ENCODE measurements at regions not wholly inside any gene's neighbourhood (a gene's known extent, or its start where the extent isn't known, plus 50 kb on each side); places are given as distances from the start of the nearest gene placed in this dataset.
"Not testable (repeated sequence)": the region's sequence is repeated elsewhere in the genome, so short reads cannot be mapped to it uniquely, and the experiment has no call there.

DNA sequence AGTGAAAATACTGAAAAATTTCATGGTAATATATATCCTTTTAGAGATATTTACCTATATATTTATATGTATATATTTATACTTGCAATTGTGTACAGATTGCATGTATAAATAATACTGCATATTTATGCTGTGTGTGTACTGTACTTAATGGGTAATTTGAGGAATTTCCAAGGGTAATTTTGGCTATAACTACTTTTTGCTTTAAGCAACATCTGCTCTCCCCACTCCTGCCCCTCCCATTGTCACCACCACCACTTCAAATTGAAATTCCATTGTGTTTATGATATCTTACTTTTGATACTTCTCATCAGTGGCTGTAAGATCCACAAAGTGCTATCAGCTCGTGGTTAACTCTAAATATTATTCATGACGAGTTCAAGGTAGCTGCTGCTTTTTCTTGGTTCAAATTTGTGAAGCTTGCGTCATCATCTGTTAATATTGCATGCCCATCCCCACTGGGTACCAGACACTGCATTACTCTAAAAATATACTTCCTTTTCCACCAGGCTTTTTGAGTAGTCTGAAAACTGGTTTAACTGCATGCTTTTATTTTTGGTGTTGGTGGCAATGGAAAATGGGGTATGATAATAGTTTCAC, 91.7 kb upstream of the MITF start:
- DNase-seq, result no peak

DNA sequence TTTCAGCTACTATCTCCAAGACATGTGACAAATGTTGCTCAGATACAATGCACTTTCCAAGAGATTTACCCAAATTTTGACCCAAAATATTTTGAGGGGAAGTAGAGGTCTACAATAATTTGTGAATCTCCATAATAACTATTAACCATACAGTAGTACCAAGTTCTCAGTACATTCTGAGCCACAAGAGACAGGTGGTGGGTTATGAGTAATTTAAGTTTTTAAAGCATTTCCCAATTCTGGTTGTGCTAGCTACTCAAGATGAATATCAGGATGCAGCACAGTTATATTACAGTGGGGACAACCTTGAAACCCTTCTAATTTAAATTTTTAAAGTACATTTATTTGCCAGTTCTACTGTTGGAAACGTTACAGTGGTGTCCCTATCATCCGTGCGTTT, 92.2 kb upstream of the MITF start:
- DNase-seq, result no peak

GRCh38 chr3:69646287-69647067, 92.8 kb upstream of the MITF start:
- DNase-seq, result no peak

DNA sequence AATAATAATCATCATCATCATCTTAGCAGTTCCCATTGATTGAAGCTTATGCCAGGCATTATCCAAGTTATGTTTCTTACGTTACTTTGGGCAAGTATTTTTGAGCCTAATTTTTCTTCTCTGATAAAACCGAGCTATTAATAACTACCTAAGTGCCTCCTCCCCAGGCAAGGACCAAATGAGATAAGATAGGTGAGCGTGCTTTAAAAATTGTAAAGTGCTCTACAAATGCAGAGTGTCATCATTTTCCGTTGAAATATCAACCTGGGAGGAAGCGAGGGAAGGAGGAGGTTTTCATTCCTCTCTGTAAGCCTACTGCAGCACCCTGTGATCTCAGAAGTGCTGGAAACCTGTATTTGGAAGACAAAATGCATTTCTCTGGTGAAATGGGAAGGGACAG, 96.7 kb upstream of the MITF start:
- DNase-seq, result no peak

DNA sequence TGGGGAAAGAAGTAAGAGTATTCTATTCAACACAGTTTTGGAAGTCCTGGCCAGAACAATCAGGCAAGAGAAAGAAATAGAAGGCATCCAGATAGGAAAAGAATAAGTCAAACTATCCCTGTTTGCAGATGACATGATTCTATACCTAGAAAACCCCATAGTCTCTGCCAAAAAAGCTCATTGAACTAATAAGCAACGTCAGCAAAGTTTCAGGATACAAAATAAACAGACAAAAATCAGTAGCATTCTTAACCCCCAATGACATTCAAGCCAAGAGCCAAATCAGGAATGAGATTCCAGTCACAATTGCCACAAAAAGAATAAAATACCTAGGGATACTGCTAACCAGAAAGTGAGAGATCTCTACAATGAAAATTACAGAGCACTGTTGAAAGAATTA, 99.4 kb upstream of the MITF start:
- no peak for DNase-seq

DNA sequence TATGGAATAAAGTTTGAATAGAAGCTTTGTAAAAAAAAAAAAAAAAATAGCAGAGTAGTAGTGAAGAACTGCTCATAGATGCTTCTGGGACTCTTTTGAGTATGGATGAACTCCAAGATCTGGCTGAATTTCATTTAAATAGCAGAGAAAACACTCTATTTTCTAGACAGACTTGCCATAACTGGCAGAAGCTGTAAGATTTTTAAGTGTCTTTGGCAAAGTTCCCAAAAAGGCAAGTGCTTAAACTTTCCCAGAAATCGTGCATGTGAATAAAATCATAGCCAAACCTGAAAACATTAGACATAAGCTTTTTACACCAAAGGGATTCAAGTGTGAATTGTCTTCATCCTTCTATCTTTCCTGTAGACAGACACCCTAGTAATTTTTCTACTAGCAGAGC, 110.3 kb upstream of the MITF start:
- peak; percentile 73 for DNase-seq

DNA sequence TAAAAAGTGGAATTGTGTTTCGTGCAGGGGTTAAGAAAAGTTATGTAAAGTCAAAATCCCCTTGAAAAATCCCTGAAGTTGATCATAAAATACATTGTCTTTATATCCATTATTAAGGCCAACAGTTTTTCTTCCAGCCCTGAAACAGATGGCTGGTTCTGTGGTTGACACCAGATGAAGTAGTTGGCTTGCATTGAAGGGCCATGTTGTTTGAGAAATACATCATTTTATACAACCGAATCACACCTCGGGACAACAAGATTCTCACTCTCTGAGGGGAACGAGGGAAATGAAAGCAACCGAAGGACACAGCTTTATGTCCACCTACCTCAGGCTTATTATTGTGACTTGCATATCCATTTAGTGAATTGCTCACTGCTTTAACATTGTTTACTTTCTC, 126.0 kb upstream of the MITF start:
- DNase-seq, result no peak

DNA sequence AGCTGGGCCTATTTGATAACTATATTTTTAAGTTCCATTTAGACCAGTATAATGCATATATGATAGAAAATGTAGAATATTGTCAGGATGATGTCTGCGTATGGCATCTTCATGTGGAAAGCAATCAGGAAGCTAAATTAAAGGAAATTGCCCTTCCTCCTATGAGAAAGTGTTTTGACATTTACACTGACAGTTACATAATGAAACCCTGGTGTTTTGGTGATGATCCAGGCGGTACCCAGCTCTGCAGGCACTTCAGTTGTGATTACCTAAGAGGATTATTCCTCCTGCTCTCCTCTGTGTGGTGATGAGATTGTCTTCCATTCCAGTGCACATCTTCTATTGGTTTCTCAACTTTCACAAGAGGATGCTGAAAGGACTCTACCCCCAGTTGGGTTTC, 126.5 kb upstream of the MITF start:
- DNase-seq, result no peak

DNA sequence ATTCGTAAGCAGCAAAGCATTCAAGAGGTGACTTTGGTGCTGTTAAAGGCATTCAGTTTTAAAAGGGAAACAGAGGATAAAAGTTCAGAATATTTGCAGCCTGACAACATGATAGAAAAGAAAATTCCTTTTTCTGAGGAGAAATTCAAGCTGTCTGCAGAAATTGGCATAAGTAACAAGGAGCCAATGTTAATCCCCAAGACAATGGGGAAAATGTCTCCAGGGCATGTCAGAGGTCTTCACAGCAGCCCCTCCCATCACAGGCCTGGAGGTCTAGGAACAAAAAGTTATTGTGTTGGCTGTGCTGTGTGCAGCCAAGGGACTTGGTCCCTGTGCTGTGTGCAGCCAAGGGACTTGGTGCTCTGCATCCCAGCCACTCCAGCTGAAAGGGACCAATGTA, 129.7 kb upstream of the MITF start:
- DNase-seq, result not testable (repeated sequence)

DNA sequence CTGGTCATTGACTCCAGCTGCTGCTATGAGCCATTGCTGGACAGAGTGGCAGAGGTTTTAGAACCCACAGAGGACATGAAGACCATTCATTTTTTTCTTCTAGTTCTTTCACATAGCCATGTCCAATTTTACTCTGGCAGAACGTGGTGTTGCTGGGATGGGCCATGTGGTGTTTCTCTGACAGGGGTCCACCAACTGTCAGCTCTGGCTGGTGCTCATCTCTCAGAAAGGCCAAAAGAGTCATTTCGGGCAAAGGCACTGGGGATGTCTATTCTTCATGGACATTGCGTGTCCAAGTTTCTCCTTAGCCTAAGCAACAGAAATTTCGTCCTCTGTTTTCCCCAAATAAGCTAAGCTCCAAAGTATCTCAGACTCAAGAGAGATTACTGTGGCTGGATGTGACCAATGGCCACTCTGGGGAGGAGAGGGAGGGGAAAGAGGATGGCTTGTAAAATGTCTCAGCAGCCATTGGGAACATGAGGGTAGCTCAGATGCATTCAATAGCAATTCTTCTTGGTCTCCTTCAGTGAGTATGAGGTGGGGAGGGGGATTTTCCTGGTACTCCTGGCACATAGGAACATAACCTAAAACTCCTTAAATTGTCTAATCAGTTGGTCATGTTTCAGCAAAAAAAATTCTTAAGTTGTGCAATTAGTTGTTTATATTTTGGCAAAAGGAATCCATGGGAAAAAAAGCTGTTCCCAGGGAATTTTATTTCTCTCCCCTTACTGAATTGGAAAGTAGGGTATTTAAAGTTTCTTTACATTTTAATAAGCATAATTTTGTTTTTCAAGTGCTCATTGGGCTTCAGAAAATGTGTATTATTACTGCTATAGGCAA, 131.6 kb upstream of the MITF start:
- DNase-seq, result no peak

DNA sequence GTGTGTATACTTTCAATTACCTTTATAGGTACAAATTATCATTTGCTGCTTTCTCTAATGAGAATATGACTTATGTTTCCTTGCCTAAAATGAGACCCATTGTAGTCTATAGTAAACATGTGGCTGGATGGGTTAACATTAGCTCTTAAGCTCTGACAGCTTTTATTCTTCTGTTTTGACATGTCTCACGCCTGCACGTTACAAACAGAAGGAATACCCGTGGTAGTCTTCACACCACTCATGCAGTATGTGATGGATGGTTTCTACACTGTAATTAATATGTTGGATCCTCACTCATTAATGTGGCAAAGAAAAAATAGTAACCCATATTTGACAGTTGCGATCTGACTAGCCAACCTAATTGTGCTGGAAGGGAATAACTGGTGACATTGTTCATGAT, 133.4 kb upstream of the MITF start:
- no peak for DNase-seq

DNA sequence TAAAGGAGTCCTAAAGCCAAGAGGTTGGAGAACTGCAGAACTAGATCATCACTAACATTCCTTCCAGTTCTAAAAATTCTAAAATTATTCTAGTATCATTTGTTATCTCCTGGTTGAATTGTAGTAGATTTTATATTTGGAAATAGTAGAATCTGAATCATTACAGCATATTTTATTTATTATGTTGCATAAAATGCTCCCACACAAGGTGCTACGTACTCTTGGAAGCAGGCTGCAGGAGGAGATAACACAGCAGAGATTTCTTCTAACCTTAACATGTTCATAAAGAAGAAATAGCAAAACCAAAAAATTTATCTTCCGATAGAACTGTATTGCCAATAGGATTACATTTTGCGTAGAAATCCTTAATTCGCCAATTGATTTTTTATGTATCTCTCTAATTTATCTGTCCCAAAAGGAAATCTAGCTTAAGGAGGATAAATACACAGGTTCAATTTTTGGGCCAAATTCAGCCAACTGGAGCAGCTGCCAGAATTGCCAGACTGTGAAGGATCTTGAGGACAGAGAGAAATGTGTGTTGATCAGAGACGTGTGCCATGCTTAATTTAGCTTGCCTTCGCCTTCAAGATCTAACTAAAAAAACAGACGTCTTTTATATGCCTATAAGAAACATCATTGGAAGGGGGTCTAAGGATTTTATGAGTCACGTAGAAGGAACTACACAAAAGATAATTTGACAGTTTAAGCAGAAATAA, 134.4 kb upstream of the MITF start:
- no peak for DNase-seq

- no peak for DNase-seq
These were observed 137.2 kb upstream of the MITF start for GRCh38 chr3:69602112-69602511.

DNA sequence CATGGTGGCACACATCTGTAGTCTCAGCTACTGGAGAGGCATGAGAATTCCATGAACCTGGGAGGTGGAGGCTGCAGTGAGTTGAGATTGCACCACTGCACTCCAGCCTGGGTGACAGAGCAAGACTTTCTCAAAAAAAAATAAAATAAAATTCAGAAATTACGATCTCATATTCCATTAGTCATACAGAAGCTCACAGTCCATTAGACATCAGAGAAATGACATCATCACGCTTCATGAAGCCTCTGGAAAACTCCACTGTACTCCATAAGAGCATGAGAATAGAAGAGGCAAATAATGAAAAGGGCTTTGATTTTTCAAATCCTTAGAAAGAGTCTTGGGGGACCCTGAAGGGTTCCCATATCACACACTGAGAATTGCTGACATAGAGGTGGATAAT, 145.0 kb upstream of the MITF start:
- DNase-seq, result no peak

DNA sequence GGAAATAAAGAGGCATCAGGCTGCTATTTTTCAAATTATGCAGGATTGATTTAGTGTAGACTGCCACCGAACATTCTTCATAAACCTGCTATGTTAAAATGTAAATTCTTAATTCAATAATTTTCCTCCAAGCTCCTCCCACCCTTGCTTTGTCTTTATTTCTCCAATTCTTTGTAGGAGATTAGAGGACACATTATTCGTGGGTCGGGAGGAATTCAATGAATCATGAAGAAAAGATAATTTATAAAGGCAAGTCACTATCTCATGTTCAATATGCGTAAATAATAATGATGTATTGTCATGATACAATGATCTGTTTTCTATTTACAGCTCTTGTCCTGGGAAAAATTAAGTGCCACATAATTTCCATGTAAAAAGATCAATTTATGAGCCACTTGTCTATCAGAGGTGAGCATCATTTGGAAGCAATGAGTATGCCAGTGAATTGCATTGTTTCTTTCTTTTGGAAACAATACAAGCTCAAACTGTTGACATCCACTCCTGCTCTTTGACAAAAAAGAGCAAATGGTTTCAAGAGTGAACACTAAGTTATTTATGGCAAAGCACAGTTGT, 148.0 kb upstream of the MITF start:
- no peak for DNase-seq

- DNase-seq, result no peak
These were observed 149.2 kb upstream of the MITF start for GRCh38 chr3:69590111-69590510.

- no peak for DNase-seq
These were observed 151.1 kb upstream of the MITF start for GRCh38 chr3:69588170-69588569.

DNA sequence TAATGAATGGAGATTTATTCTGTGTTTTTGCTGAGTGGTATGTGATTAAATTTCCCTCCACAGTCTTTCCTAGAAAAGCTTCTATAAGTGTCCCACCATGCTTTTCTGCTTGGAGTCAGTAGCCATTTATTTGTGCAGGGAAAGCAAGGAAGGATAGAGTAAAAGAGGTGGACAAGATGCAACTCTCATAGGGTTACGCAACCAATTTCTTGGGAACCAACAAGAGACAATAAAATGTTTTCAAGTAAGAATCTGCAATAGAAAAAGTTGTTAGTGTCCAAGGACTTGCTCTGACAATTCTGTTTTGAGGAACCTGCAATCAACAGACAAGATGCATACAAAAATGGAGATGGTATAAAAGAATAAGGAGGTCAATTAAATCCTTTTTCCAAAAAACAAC, 153.8 kb upstream of the MITF start:
- DNase-seq, result no peak

GRCh38 chr3:69582044-69582443, 157.2 kb upstream of the MITF start:
- no peak for DNase-seq

DNA sequence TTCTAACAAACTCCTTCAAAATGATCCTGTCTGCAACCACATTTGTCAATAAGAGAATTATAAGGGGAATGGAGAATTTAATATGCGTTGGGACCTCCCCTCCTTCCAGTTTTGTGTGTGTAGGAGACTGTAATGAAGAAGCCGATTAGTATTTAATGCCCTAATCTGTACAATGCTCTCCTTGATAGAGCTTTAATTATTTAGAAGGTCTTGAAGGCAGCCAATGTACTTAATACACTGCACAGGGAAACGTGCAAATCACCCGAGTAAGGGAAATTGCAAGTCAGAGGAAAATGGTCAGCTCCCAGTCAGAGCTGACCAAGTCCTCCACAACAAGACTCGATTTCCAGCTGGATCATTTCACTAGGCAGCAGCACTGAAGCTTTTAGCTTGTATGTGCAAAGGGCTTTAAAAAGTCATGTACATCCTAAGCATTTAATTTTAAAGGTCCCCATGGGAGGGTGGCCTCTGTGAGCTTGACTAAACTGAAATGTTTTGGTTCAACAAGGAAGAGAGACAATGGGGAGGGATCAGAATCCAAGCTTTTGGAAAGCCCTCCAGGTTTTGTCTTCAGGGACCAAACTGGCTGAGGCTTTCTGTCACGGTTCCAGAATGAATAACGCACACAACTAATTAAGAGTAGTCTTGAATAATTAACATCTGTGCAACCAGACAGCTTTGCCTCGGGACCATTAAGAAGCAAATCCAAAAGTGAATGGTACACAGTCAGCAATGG, 159.8 kb upstream of the MITF start:
- peak; percentile 20 for DNase-seq

DNA sequence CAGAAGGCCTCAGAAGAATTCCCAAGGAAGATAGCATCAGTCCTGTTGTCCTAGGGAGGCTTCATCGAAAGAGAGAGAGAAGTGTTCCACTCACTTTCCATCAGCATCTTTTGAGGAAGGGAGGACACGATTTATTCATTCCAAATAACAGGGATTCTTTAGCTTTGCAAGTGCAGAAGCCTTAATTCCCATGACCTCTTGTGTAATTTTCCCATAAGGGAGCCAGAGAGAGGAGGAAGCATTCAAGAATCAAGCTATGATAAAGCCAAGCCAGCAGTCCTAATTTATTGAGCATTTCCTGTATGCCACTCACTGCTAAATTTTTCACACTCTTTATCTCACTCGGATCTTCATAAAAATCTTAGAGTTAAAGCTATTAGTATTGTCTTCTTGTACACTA, 169.7 kb upstream of the MITF start:
- no peak for DNase-seq

DNA sequence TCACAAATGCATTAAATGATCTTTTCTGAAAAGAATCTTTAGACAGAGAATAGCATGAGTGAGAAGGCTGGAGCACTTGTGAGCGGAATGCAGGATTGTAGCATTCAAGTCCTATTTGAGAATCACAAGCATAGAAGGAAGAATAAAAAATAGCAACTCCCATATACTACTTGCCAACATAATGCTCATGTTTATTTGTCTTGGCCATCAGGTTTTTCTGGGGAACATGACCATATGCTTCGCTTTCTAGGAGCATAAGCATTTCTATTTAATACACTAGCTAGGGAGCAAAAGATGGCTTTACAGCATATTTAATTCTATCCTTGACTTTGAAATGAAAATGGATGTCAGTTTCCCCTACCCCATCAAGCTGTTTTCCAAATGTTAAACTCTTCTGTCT, 170.3 kb upstream of the MITF start:
- no peak for DNase-seq
